ENCODE measurements at regions not wholly inside any gene's neighbourhood (a gene's known extent, or its start where the extent isn't known, plus 50 kb on each side); places are given as distances from the start of the nearest gene placed in this dataset.

GRCh38 chrY:7274369-7274913 is 362.9 kb upstream of the AMELY start:
- Histone ChIP-seq H3K4me1 (ENCODE audit: control insufficient read depth in 2 of 2, insufficient read depth in 2 of 2, low read length in 2 of 2) (peaks cover 0 to 29% of the 10 kb centered on the region in 2 donors), H4K20me1 (ENCODE audit: control insufficient read depth, insufficient read depth, low read length, poor library complexity, severe bottlenecking) (no peaks in the 10 kb centered on the region), H3K79me2 (ENCODE audit: control insufficient read depth, insufficient read depth, low read length) (no peaks in the 10 kb centered on the region), H3K36me3 (replicated peaks in 1 of 2; ENCODE audit: control extremely low read depth in 1 of 2, control insufficient read depth in 1 of 2, extremely low read depth in 1 of 2, insufficient read depth in 2 of 2, low read length in 1 of 2) (no peaks in the 10 kb centered on the region), H3K4me2 (replicated peaks; ENCODE audit: low read depth, low read length, poor library complexity, severe bottlenecking) (no peak overlapping the region), H3K27me3 (replicated peaks in 1 of 4; ENCODE audit: control extremely low read depth in 1 of 4, control insufficient read depth in 3 of 4, insufficient read depth in 4 of 4, low read length in 3 of 4) (no peaks in the 10 kb centered on the region), H3K4me3 (ENCODE audit: control extremely low read depth in 1 of 5, extremely low read depth in 1 of 5, insufficient read depth in 1 of 5, low read depth in 2 of 5, low read length in 4 of 5) (peak overlapping the region in 1 of 5 experiments; percentile 54), H2AFZ (ENCODE audit: insufficient read depth, low read depth, low read length, poor library complexity, severe bottlenecking) (no peak overlapping the region), H3K9me3 (ENCODE audit: control extremely low read depth in 1 of 3, control insufficient read depth in 2 of 3, insufficient read depth in 1 of 3, low read length in 2 of 3) (no peaks in the 10 kb centered on the region), H3K9ac (ENCODE audit: low read length) (no peak overlapping the region), H3K27ac (ENCODE audit: low read length in 2 of 2) (no peak overlapping the region)
- under 1% methylated on average over 50 of the region's 54 CpGs for WGBS (ENCODE audit: insufficient coverage)
- no peak for TF ChIP-seq CTCF (IDR thresholded peaks at IDR 0.05)
- no peak for TF ChIP-seq EZH2 (IDR thresholded peaks at IDR 0.05; ENCODE audit: borderline replicate concordance, insufficient read depth, low read depth, low read length, poor library complexity, severe bottlenecking)
- intact Hi-C loops (cut with micrococcal nuclease): loop anchor here (5.0 to 10.0 kb wide), 2 partner anchors 68 to 1260 kb away; no protein-coding TSS in a partner anchor
- ATAC-seq (ENCODE audit: low read depth): peak; percentile 3
- Mint-ChIP-seq H3K4me1 (peaks cover 33% of the 10 kb centered on the region), H3K9me3 (ENCODE audit: insufficient read depth) (no peaks in the 10 kb centered on the region), H3K27ac (peak overlapping the region; percentile 86), H3K27me3 (no peaks in the 10 kb centered on the region), H3K4me3 (peak overlapping the region; percentile 95)
- CTCF ChIA-PET: no interaction called here
- POLR2A ChIA-PET: no interaction called here
- DNase-seq: no peak

- Mint-ChIP-seq H3K27ac (peak overlapping the region; percentile 95), H3K4me3 (peak overlapping the region; percentile 93), H3K4me1 (peaks cover 27% of the 10 kb centered on the region), H3K9me3 (ENCODE audit: insufficient read depth) (no peaks in the 10 kb centered on the region), H3K27me3 (no peaks in the 10 kb centered on the region)
- POLR2A ChIA-PET: interaction anchor here (0.7 kb wide), 1 partner anchor 66 kb away, joined by 3 read pairs; no protein-coding TSS in a partner anchor
- no peaks in the 10 kb centered on the region for H3K79me2 ChIP-seq (ENCODE audit: control insufficient read depth, insufficient read depth, low read length)
- no peaks in the 10 kb centered on the region for H3K27me3 ChIP-seq (replicated peaks in 1 of 4; ENCODE audit: control extremely low read depth in 1 of 4, control insufficient read depth in 3 of 4, insufficient read depth in 4 of 4, low read length in 3 of 4)
- under 1% methylated on average over 40 of the region's 65 CpGs for WGBS (ENCODE audit: insufficient coverage)
- intact Hi-C loops (cut with micrococcal nuclease): loop anchor here (1.0 to 10.0 kb wide), 5 partner anchors 17 to 1261 kb away; no protein-coding TSS in a partner anchor
- no peak overlapping the region for H3K9ac ChIP-seq (ENCODE audit: low read length)
- H3K4me2 ChIP-seq (replicated peaks; ENCODE audit: low read depth, low read length, poor library complexity, severe bottlenecking): no peak overlapping the region
- no peaks in the 10 kb centered on the region for H3K9me3 ChIP-seq (ENCODE audit: control extremely low read depth in 1 of 3, control insufficient read depth in 2 of 3, insufficient read depth in 1 of 3, low read length in 2 of 3)
- ATAC-seq (ENCODE audit: low read depth) (peak; percentile 86), DNase-seq (peak; percentile 90)
- no peak for TF ChIP-seq EZH2 (IDR thresholded peaks at IDR 0.05; ENCODE audit: borderline replicate concordance, insufficient read depth, low read depth, low read length, poor library complexity, severe bottlenecking)
- TF ChIP-seq CTCF (IDR thresholded peaks at IDR 0.05): no peak
- no peaks in the 10 kb centered on the region for H4K20me1 ChIP-seq (ENCODE audit: control insufficient read depth, insufficient read depth, low read length, poor library complexity, severe bottlenecking)
- H3K4me1 ChIP-seq (ENCODE audit: control insufficient read depth in 2 of 2, insufficient read depth in 2 of 2, low read length in 2 of 2): peaks cover 0 to 25% of the 10 kb centered on the region in 2 donors
- H3K36me3 ChIP-seq (replicated peaks in 1 of 2; ENCODE audit: control extremely low read depth in 1 of 2, control insufficient read depth in 1 of 2, extremely low read depth in 1 of 2, insufficient read depth in 2 of 2, low read length in 1 of 2): no peaks in the 10 kb centered on the region
- H2AFZ ChIP-seq (ENCODE audit: insufficient read depth, low read depth, low read length, poor library complexity, severe bottlenecking): no peak overlapping the region
- CTCF ChIA-PET: interaction anchor here (0.6 to 1.7 kb wide), 6 partner anchors 18 to 545 kb away, joined by 3 to 6 read pairs (median 3); no protein-coding TSS in a partner anchor
- peak overlapping the region in 1 of 2 donors; percentile 64 for H3K27ac ChIP-seq (ENCODE audit: low read length in 2 of 2)
- peak overlapping the region in 2 of 5 experiments; percentile 63 to 70 for H3K4me3 ChIP-seq (ENCODE audit: control extremely low read depth in 1 of 5, extremely low read depth in 1 of 5, insufficient read depth in 1 of 5, low read depth in 2 of 5, low read length in 4 of 5)
These were observed 362.1 kb upstream of the AMELY start for GRCh38 chrY:7273587-7274203.

All from B cell (primary cell).